SK-N-MC (cell line): ENCODE measurements at regions not wholly inside any gene's neighbourhood (a gene's known extent, or its start where the extent isn't known, plus 50 kb on each side); places are given as distances from the start of the nearest gene placed in this dataset.

Experiments used
- EZH2 ChIP-seq: fragments of 200-600 bp; sonication (generic); IDR thresholded peaks from one replicate; pipeline ENCODE4 v1.6.1; 2017; ENCODE audit warnings: antibody characterized with exemption
- FOXP2 ChIP-seq: optimal IDR thresholded peaks from 2 replicates; pipeline ENCODE3; 2011; ENCODE audit warnings: mild to moderate bottlenecking, moderate library complexity; ENCODE audit not compliant: insufficient read depth; ENCODE audit errors: extremely low read length, control extremely low read depth
- POLR2AphosphoS5 ChIP-seq: IDR thresholded peaks from 2 replicates; pipeline ENCODE4 v1.6.1; 2012; ENCODE audit warnings: mild to moderate bottlenecking, low read depth, low read length, borderline replicate concordance

GRCh38 chr7:54838175-54838910 is 79.3 kb upstream of the SEC61G start:
- TF ChIP-seq FOXP2 (no peak), POLR2AphosphoS5 (no peak), EZH2 (no peak)
